H9 (cell line): ENCODE measurements at regions not wholly inside any gene's neighbourhood (a gene's known extent, or its start where the extent isn't known, plus 50 kb on each side); places are given as distances from the start of the nearest gene placed in this dataset.

Experiments
- DNase-seq: peaks from one replicate; pipeline ENCODE4 v3.0.0-alpha.2; 2017
- H2AFZ ChIP-seq: one replicate; pipeline ENCODE4 v1.6.1; 2013; ENCODE audit warnings: mild to moderate bottlenecking, low read length, control low read depth, moderate library complexity
- H2AK5ac ChIP-seq: 2 replicates; pipeline ENCODE4 v1.6.1; 2013; ENCODE audit warnings: low read length, control low read depth, mixed read lengths; ENCODE audit not compliant: insufficient read length
- H2BK120ac ChIP-seq: one replicate; pipeline ENCODE4 v1.6.1; 2013; ENCODE audit warnings: low read depth, mild to moderate bottlenecking, low read length, control low read depth, inconsistent platforms; ENCODE audit not compliant: poor library complexity, severe bottlenecking
- H2BK12ac ChIP-seq: 2 replicates; pipeline ENCODE4 v1.6.1; 2013; ENCODE audit warnings: low read length, control low read depth, mixed read lengths, low read depth; ENCODE audit not compliant: insufficient read length
- H2BK15ac ChIP-seq: 2 replicates; pipeline ENCODE4 v1.6.1; 2013; ENCODE audit warnings: low read depth, low read length, control low read depth
- H2BK20ac ChIP-seq: one replicate; pipeline ENCODE4 v1.6.1; 2013; ENCODE audit warnings: low read depth, mild to moderate bottlenecking, low read length, control low read depth, inconsistent platforms; ENCODE audit not compliant: poor library complexity, severe bottlenecking
- H2BK5ac ChIP-seq: 2 replicates; pipeline ENCODE4 v1.6.1; 2013; ENCODE audit warnings: low read length, control low read depth, mixed read lengths; ENCODE audit not compliant: insufficient read length
- H3K14ac ChIP-seq: 2 replicates; pipeline ENCODE4 v1.6.1; 2013; ENCODE audit warnings: low read length, control low read depth; ENCODE audit not compliant: insufficient read depth
- H3K18ac ChIP-seq: 2 replicates; pipeline ENCODE4 v1.6.1; 2013; ENCODE audit warnings: low read depth, mild to moderate bottlenecking, mixed read lengths, low read length, control low read depth; ENCODE audit not compliant: insufficient read length
- H3K23ac ChIP-seq: 2 replicates; pipeline ENCODE4 v1.6.1; 2013; ENCODE audit warnings: low read length, control low read depth, mixed read lengths, low read depth; ENCODE audit not compliant: insufficient read length
- H3K23me2 ChIP-seq: 2 replicates; pipeline ENCODE4 v1.6.1; 2013; ENCODE audit warnings: low read depth, mild to moderate bottlenecking, mixed read lengths, low read length, control low read depth; ENCODE audit not compliant: insufficient read length, poor library complexity, severe bottlenecking
- H3K27ac ChIP-seq: 2 replicates; pipeline ENCODE4 v1.5.1; 2013; ENCODE audit warnings: low read length, control low read depth, mixed read lengths, low read depth; ENCODE audit not compliant: insufficient read length
- H3K27me3 ChIP-seq: 2 replicates; pipeline ENCODE4 v1.6.1; 2013; ENCODE audit warnings: low read length, control low read depth, inconsistent platforms; ENCODE audit not compliant: insufficient read depth
- H3K4ac ChIP-seq: 2 replicates; pipeline ENCODE4 v1.6.1; 2013; ENCODE audit warnings: low read depth, mild to moderate bottlenecking, control low read depth, inconsistent platforms, low read length, moderate library complexity
- H3K4me1 ChIP-seq: 2 replicates; pipeline ENCODE4 v1.6.1; 2013; ENCODE audit warnings: low read length, control low read depth, inconsistent platforms; ENCODE audit not compliant: insufficient read depth
- H3K4me2 ChIP-seq: 2 replicates; pipeline ENCODE4 v1.6.1; 2013; ENCODE audit warnings: low read length, control low read depth, mixed read lengths; ENCODE audit not compliant: insufficient read length, insufficient read depth
- H3K56ac ChIP-seq: 2 replicates; pipeline ENCODE4 v1.6.1; 2013; ENCODE audit warnings: low read depth, mild to moderate bottlenecking, mixed read lengths, low read length, control low read depth; ENCODE audit not compliant: insufficient read length
- H3K79me1 ChIP-seq: 2 replicates; pipeline ENCODE4 v1.6.1; 2013; ENCODE audit warnings: low read depth, mild to moderate bottlenecking, moderate library complexity, low read length, control low read depth, inconsistent platforms; ENCODE audit not compliant: insufficient read depth, poor library complexity, severe bottlenecking
- H3K79me2 ChIP-seq: 2 replicates; pipeline ENCODE4 v1.6.1; 2013; ENCODE audit warnings: low read length, control low read depth, inconsistent platforms; ENCODE audit not compliant: insufficient read depth
- H3K9ac ChIP-seq: 2 replicates; pipeline ENCODE4 v1.6.1; 2013; ENCODE audit warnings: low read length, control low read depth, mixed read lengths; ENCODE audit not compliant: insufficient read length; ENCODE audit errors: extremely low read depth
- H3K9me3 ChIP-seq: one replicate; pipeline ENCODE4 v1.6.1; 2013; ENCODE audit warnings: low read depth, low read length, inconsistent platforms; ENCODE audit not compliant: control insufficient read depth
- H3T11ph ChIP-seq: one replicate; pipeline ENCODE4 v1.6.1; 2013; ENCODE audit warnings: mild to moderate bottlenecking, low read length, control low read depth, inconsistent platforms
- H4K20me1 ChIP-seq: one replicate; pipeline ENCODE4 v1.6.1; 2013; ENCODE audit not compliant: control insufficient read depth, insufficient read length, insufficient read depth
- H4K5ac ChIP-seq: 2 replicates; pipeline ENCODE4 v1.6.1; 2013; ENCODE audit warnings: low read depth, mild to moderate bottlenecking, mixed read lengths, low read length, control low read depth; ENCODE audit not compliant: insufficient read length
- H4K8ac ChIP-seq: replicated peaks from 2 replicates; pipeline ENCODE4 v1.6.1; 2013; ENCODE audit warnings: low read length, control low read depth, mixed read lengths, low read depth; ENCODE audit not compliant: insufficient read length
- H4K91ac ChIP-seq: 2 replicates; pipeline ENCODE4 v1.6.1; 2013; ENCODE audit warnings: low read depth, mild to moderate bottlenecking, moderate library complexity, mixed read lengths, low read length, control low read depth; ENCODE audit not compliant: insufficient read length
- H3K27ac Mint-ChIP-seq, 3 experiments: 2 replicates in 2 of 3; 3 replicates in 1 of 3; pipeline ENCODE4 v1.8.0; 2020 to 2021; ENCODE audit warnings: mixed read lengths in 3 of 3, mild to moderate bottlenecking in 1 of 3, moderate library complexity in 1 of 3
- H3K27me3 Mint-ChIP-seq: 2 replicates; pipeline ENCODE4 v1.8.0; 2021; ENCODE audit warnings: low read depth, mild to moderate bottlenecking, moderate library complexity, mixed read lengths
- H3K36me3 Mint-ChIP-seq, 3 experiments: 2 replicates in 2 of 3; 3 replicates in 1 of 3; pipeline ENCODE4 v1.8.0; 2020 to 2021; ENCODE audit warnings: low read depth in 3 of 3, mixed read lengths in 3 of 3; ENCODE audit not compliant: insufficient read depth in 1 of 3
- H3K4me1 Mint-ChIP-seq, 2 experiments: 2 replicates each; pipeline ENCODE4 v1.8.0; 2020; ENCODE audit warnings: mixed read lengths in 2 of 2
- H3K4me3 Mint-ChIP-seq, 2 experiments: 2 replicates in 1 of 2; 3 replicates in 1 of 2; pipeline ENCODE4 v1.8.0; 2020 to 2021; ENCODE audit warnings: mild to moderate bottlenecking in 2 of 2, mixed read lengths in 2 of 2, moderate library complexity in 1 of 2
- H3K9me3 Mint-ChIP-seq, 2 experiments: 2 replicates in 1 of 2; 3 replicates in 1 of 2; pipeline ENCODE4 v1.8.0; 2020; ENCODE audit warnings: mild to moderate bottlenecking in 2 of 2, mixed read lengths in 2 of 2, moderate library complexity in 1 of 2
- CTCF ChIP-seq: fragments of 200-600 bp; sonication (generic); conservative IDR thresholded peaks from 3 replicates; pipeline ENCODE4 v1.8.0; 2021; ENCODE audit warnings: antibody characterized with exemption, mild to moderate bottlenecking
- WGBS: extraction: QIAGEN DNeasy Blood & Tissue Kit; methylation state at CpG from one replicate; pipeline ENCODE4 v1.1.7; 2013; ENCODE audit warnings: missing lambda C conversion rate, low lambda C conversion rate, mixed read lengths; ENCODE audit not compliant: insufficient read length; ENCODE audit errors: extremely low coverage; 5-methylcytosine and 5-hydroxymethylcytosine counted together

- no peak overlapping the region for H2BK15ac ChIP-seq
- Mint-ChIP-seq H3K27me3 (no peaks in the 10 kb centered on the region), H3K9me3 (peaks cover under 1 to 4% of the 10 kb centered on the region in 2 experiments; a peak in 2 of 5 replicates), H3K27ac (no peak overlapping the region), H3K36me3 (no peaks in the 10 kb centered on the region), H3K4me3 (no peak overlapping the region), H3K4me1 (peaks cover 3% of the 10 kb centered on the region in 2 experiments; a peak in 3 of 4 replicates)
- no peak for TF ChIP-seq CTCF
- H2BK20ac ChIP-seq, result no peak overlapping the region
- no peaks in the 10 kb centered on the region for H4K20me1 ChIP-seq
- no peak overlapping the region for H4K5ac ChIP-seq
- no peak for DNase-seq
- H3K9ac ChIP-seq, result no peak overlapping the region
- H3K27ac ChIP-seq, result no peak overlapping the region
- no peak overlapping the region for H2AFZ ChIP-seq
- no peak overlapping the region for H3K4ac ChIP-seq
- no peaks in the 10 kb centered on the region for H3K9me3 ChIP-seq
- no peak overlapping the region for H2BK12ac ChIP-seq
- H4K8ac ChIP-seq, result no peak overlapping the region
- no peak overlapping the region for H3K14ac ChIP-seq
- no CpG with 5 or more reads among the region's 1 CpG for WGBS
- no peak overlapping the region for H3T11ph ChIP-seq
- no peak overlapping the region for H4K91ac ChIP-seq
- H3K27me3 ChIP-seq, result no peaks in the 10 kb centered on the region
- no peaks in the 10 kb centered on the region for H3K79me1 ChIP-seq
- no peaks in the 10 kb centered on the region for H3K4me1 ChIP-seq
- H3K79me2 ChIP-seq, result no peaks in the 10 kb centered on the region
- H2BK120ac ChIP-seq, result no peak overlapping the region
- no peaks in the 10 kb centered on the region for H3K23me2 ChIP-seq
- no peak overlapping the region for H3K23ac ChIP-seq
- no peak overlapping the region for H3K4me2 ChIP-seq
- no peak overlapping the region for H2AK5ac ChIP-seq
- H2BK5ac ChIP-seq, result no peak overlapping the region
- no peak overlapping the region for H3K56ac ChIP-seq
- no peak overlapping the region for H3K18ac ChIP-seq
Observed at GRCh38 chr9:26067608-26068007, 389.4 kb upstream of the TUSC1 start.
